ENCODE measurements at regions not wholly inside any gene's neighbourhood (a gene's known extent, or its start where the extent isn't known, plus 50 kb on each side); places are given as distances from the start of the nearest gene placed in this dataset.

DNA sequence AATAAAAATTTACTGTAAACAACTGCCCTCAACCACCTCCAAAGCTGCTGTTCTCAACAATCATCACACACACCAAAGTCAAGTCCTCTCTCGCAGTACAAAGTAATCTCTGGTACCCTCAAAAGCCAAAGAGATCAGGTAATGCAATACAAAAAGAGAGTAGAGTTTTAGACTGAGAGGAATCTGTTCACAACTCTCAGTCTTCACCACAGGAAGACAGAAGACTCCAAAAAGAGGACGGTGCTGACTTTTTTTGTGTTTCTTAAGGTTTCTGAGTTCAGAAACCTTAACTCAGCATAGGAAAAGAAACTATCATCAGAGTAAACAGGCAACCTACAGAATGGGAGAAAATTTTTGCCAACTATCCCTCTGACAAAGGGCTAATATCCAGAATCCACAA lies 1072.3 kb upstream of the DIAPH2 start:
- TF ChIP-seq CEBPG (CRISPR knock-in tag; IDR thresholded peaks at IDR 0.05) (no peak), TAF15 (IDR thresholded peaks at IDR 0.05; ENCODE audit: low read depth, low read length, poor library complexity, severe bottlenecking) (no peak), ZNF180 (CRISPR knock-in tag; IDR thresholded peaks at IDR 0.05; ENCODE audit: borderline replicate concordance, low read depth) (no peak), ZNF274 (CRISPR knock-in tag; IDR thresholded peaks at IDR 0.05) (no peak), ARNT2 (CRISPR knock-in tag; IDR thresholded peaks at IDR 0.05; ENCODE audit: low read depth) (no peak), MAFK (conservative IDR thresholded peaks at IDR 0.05 in 1 of 2, IDR thresholded peaks at IDR 0.05 in 1 of 2; ENCODE audit: low read length in 2 of 2) (no peak), YY1 (IDR thresholded peaks at IDR 0.05; ENCODE audit: insufficient read depth, insufficient replicate concordance, low read depth, low read length) (no peak), ZFP36L2 (CRISPR knock-in tag; IDR thresholded peaks at IDR 0.05) (no peak)
- TF ChIP-seq, protein P1, sequence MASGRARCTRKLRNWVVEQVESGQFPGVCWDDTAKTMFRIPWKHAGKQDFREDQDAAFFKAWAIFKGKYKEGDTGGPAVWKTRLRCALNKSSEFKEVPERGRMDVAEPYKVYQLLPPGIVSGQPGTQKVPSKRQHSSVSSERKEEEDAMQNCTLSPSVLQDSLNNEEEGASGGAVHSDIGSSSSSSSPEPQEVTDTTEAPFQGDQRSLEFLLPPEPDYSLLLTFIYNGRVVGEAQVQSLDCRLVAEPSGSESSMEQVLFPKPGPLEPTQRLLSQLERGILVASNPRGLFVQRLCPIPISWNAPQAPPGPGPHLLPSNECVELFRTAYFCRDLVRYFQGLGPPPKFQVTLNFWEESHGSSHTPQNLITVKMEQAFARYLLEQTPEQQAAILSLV (CRISPR knock-in tag; IDR thresholded peaks at IDR 0.05; ENCODE audit: borderline replicate concordance) = no peak

Data from HepG2 (cell line).